Naive thymus-derived CD4-positive, alpha-beta T cell (primary cell): ENCODE measurements at regions not wholly inside any gene's neighbourhood (a gene's known extent, or its start where the extent isn't known, plus 50 kb on each side); places are given as distances from the start of the nearest gene placed in this dataset.
A peak's percentile ranks its signal among the peaks of the same experiment; 100 is the strongest.

ENCODE experiments used
- ATAC-seq: fragments of 150-1000 bp; cut with Tn5 transposase; 2 replicates; pipeline ENCODE4 v1.10.0; 2021; ENCODE audit warnings: mild to moderate bottlenecking, moderate library complexity
- CTCF ChIA-PET: fragments of 350-600 bp; sonication (Branson Sonifier 250); formaldehyde crosslinking; loops from one replicate; lab custom pipeline; 2021; ENCODE audit warnings: antibody characterized with exemption; lab: Charles Lee
- POLR2A ChIA-PET: fragments of 350-600 bp; sonication (Branson Sonifier 250); formaldehyde crosslinking; loops from one replicate; lab custom pipeline; 2021; ENCODE audit warnings: antibody characterized with exemption, inconsistent platforms; lab: Charles Lee
- DNase-seq, 9 donors: peaks; one replicate each; pipeline versions ENCODE4 v3.0.0 to v3.0.0-alpha.2; 2020 to 2022; ENCODE audit warnings: mixed read lengths in 1 of 9
- H3K27ac ChIP-seq: one replicate; pipeline ENCODE4 v1.7.0; 2013; ENCODE audit warnings: mild to moderate bottlenecking, low read depth, low read length, moderate library complexity
- H3K27me3 ChIP-seq, 2 donors: one replicate each; pipeline ENCODE4 v1.7.0; 2013; ENCODE audit warnings: low read length in 2 of 2, mild to moderate bottlenecking in 2 of 2, moderate library complexity in 2 of 2; ENCODE audit not compliant: control insufficient read depth in 2 of 2, insufficient read depth in 2 of 2
- H3K36me3 ChIP-seq, 3 experiments: 1 replicate in 2 of 3; 2 replicates in 1 of 3; pipeline ENCODE4 v1.7.0; 2013; ENCODE audit warnings: low read length in 3 of 3, mild to moderate bottlenecking in 3 of 3, moderate library complexity in 1 of 3; ENCODE audit not compliant: insufficient read depth in 3 of 3, control insufficient read depth in 2 of 3
- H3K4me1 ChIP-seq, 2 donors: one replicate each; pipeline ENCODE4 v1.7.0; 2013; ENCODE audit warnings: low read length in 2 of 2, mild to moderate bottlenecking in 2 of 2, moderate library complexity in 1 of 2; ENCODE audit not compliant: control insufficient read depth in 2 of 2, insufficient read depth in 2 of 2
- H3K4me3 ChIP-seq: 2 replicates; pipeline ENCODE4 v1.7.0; 2013; ENCODE audit warnings: mild to moderate bottlenecking, low read length
- H3K9me3 ChIP-seq, 3 experiments: 1 replicate in 2 of 3; 2 replicates in 1 of 3; pipeline ENCODE4 v1.7.0; 2013; ENCODE audit warnings: low read length in 3 of 3; ENCODE audit not compliant: control insufficient read depth in 2 of 3
- H3K27ac Mint-ChIP-seq, 9 donors: one replicate each; pipeline ENCODE4 v1.8.0; 2020 to 2022; ENCODE audit warnings: mixed read lengths in 9 of 9, mild to moderate bottlenecking in 8 of 9, moderate library complexity in 5 of 9, inconsistent platforms in 2 of 9
- H3K27me3 Mint-ChIP-seq, 5 donors: one replicate each; pipeline ENCODE4 v1.8.0; 2021 to 2022; ENCODE audit warnings: mixed read lengths in 5 of 5, mild to moderate bottlenecking in 1 of 5
- H3K36me3 Mint-ChIP-seq, 5 donors: one replicate each; pipeline ENCODE4 v1.8.0; 2020 to 2022; ENCODE audit warnings: mixed read lengths in 5 of 5, mild to moderate bottlenecking in 3 of 5, inconsistent platforms in 1 of 5
- H3K4me1 Mint-ChIP-seq, 7 donors: one replicate each; pipeline ENCODE4 v1.8.0; 2020 to 2022; ENCODE audit warnings: mixed read lengths in 7 of 7, mild to moderate bottlenecking in 3 of 7, inconsistent platforms in 1 of 7
- H3K4me3 Mint-ChIP-seq, 10 donors: one replicate each; pipeline ENCODE4 v1.8.0; 2020 to 2022; ENCODE audit warnings: mild to moderate bottlenecking in 10 of 10, mixed read lengths in 10 of 10, moderate library complexity in 6 of 10, inconsistent platforms in 2 of 10
- H3K9me3 Mint-ChIP-seq, 11 donors: one replicate each; pipeline ENCODE4 v1.8.0; 2020 to 2022; ENCODE audit warnings: mixed read lengths in 11 of 11, mild to moderate bottlenecking in 4 of 11, inconsistent platforms in 1 of 11, moderate library complexity in 1 of 11
- intact Hi-C, 2 donors: fragments of 100-400 bp; cut with micrococcal nuclease; formaldehyde crosslinking; loops; one replicate each; pipeline ENCODE4 v1.15.1; 2023

DNA sequence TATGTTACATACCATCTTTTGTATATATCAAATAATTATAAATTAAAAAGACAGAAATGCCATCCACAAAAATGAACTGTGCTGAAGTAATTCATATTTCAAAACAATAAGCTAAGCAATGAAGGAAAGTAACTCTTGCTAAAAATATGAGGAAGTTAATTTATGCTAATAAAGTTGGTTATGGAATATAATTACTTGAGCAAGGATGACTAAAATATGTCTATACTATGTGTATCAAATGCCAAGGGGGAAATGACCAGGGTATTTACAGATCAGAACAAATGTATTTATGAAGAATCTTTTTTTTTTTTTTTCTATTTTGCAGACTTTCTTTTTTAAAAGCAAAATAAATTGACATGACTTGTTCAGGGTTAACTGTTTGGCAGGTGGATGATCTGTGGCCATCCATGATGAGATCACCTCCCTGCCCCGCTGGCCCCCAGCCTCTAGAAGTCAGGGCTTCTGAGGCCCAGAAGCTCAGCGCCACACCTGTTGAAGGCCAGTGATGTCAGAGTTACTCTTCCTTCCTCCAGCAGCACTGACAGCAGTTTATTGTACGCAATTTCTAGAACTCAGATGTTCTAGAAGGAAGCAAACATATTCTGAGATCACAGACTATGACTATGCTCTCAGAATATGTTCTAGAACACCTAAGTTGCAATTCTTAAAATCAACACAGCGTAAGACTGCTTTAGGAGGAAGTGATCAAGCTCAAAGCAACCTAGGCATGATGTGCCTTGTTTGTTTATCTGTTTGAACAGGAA is 196.1 kb upstream of the KLF14 start:
- peaks cover 47 to 64% of the 10 kb centered on the region in 2 donors for H3K4me1 ChIP-seq
- H3K36me3 ChIP-seq, result peaks cover 0 to 5% (median 0%) of the 10 kb centered on the region in 3 experiments
- DNase-seq (peak in 6 of 9 donors; percentile 27 to 62 (median 40)), ATAC-seq (peak; percentile 69)
- H3K4me1 Mint-ChIP-seq, result peaks cover 68 to 98% (median 85%) of the 10 kb centered on the region in 7 donors
- peak overlapping the region in 8 of 10 donors; percentile 37 to 66 (median 51) for H3K4me3 Mint-ChIP-seq
- H3K27me3 Mint-ChIP-seq, result no peaks in the 10 kb centered on the region
- intact Hi-C loops, result loop anchor here (1.0 kb wide), 1 partner anchor 9 kb away; no protein-coding TSS in a partner anchor
- peaks cover 5 to 31% (median 17%) of the 10 kb centered on the region in 5 donors for H3K36me3 Mint-ChIP-seq
- no peaks in the 10 kb centered on the region for H3K9me3 ChIP-seq
- no peaks in the 10 kb centered on the region for H3K27me3 ChIP-seq
- POLR2A ChIA-PET, result interaction anchor here (0.5 to 2.3 kb wide), 8 partner anchors 7 to 317 kb away, joined by 3 to 12 read pairs (median 4); no protein-coding TSS in a partner anchor
- peak overlapping the region; percentile 9 for H3K27ac ChIP-seq
- peaks cover 0 to 1% (median 0%) of the 10 kb centered on the region in 11 donors for H3K9me3 Mint-ChIP-seq
- CTCF ChIA-PET, result interaction anchor here (0.6 to 0.9 kb wide), 4 partner anchors 8 to 466 kb away, joined by 3 to 5 read pairs (median 3); no protein-coding TSS in a partner anchor
- no peak overlapping the region for H3K4me3 ChIP-seq
- H3K27ac Mint-ChIP-seq, result peak overlapping the region in 8 of 9 donors; percentile 59 to 88 (median 78)

DNA sequence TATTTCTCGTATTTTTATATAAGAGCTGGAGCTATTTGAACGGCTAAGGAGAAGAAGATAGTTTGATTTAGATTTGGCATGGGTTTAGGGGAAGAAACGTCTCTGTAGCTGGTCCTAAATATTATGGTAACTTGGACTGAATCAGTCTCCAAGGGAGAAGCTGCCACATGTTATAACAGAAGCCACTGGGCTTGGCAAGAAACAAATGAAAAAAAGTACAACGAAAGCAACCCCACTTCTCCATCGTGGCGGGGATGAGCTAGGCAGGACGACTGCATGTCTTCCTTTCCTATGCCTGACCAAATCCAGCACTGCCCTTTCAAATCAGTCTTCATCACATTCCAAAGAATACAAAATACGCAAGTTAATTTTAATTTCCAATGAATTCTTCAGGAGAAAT is 196.7 kb upstream of the KLF14 start:
- Histone ChIP-seq H3K4me1 (peaks cover 48 to 60% of the 10 kb centered on the region in 2 donors), H3K36me3 (peaks cover 0 to 7% (median 0%) of the 10 kb centered on the region in 3 experiments), H3K9me3 (no peaks in the 10 kb centered on the region), H3K27ac (peak overlapping the region; percentile 9), H3K27me3 (no peaks in the 10 kb centered on the region), H3K4me3 (no peak overlapping the region)
- H3K27ac Mint-ChIP-seq, result peak overlapping the region in 8 of 9 donors; percentile 59 to 88 (median 78)
- H3K9me3 Mint-ChIP-seq, result peaks cover 0 to 1% (median 0%) of the 10 kb centered on the region in 11 donors
- H3K36me3 Mint-ChIP-seq, result peaks cover 7 to 34% (median 22%) of the 10 kb centered on the region in 5 donors
- intact Hi-C loops, result loop anchor here (1.0 kb wide), 1 partner anchor 9 kb away; no protein-coding TSS in a partner anchor
- CTCF ChIA-PET, result interaction anchor here (0.6 to 0.9 kb wide), 3 partner anchors 12 to 83 kb away, joined by 3 to 4 read pairs (median 3); no protein-coding TSS in a partner anchor
- peaks cover 68 to 98% (median 85%) of the 10 kb centered on the region in 7 donors for H3K4me1 Mint-ChIP-seq
- POLR2A ChIA-PET, result interaction anchor here (0.5 to 2.3 kb wide), 4 partner anchors 9 to 316 kb away, joined by 3 to 12 read pairs (median 4); no protein-coding TSS in a partner anchor
- H3K4me3 Mint-ChIP-seq, result peak overlapping the region in 7 of 10 donors; percentile 42 to 66 (median 51)
- H3K27me3 Mint-ChIP-seq, result no peaks in the 10 kb centered on the region
- DNase-seq, result no peak
- ATAC-seq, result no peak

DNA sequence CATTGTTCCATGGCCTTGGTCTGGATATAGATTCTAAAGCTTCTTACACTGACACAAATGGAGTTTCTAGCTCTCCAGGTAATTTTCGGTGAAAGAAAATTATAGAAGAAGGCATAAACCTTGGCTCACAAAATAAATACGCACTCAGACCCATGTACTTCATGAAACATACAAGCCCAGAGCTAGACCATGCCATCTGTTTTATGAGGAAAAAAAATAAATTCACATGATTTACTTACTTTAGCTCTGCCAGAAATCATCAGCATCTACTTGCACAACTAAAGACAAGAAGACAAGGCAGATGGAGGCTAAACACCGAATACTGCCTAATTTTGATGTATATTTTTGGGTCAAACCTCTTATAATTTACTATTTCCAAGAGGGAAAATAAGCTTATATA is 197.4 kb upstream of the KLF14 start:
- peak overlapping the region in 1 of 10 donors; percentile 9 for H3K4me3 Mint-ChIP-seq
- Histone ChIP-seq H3K27ac (no peak overlapping the region), H3K4me3 (no peak overlapping the region), H3K9me3 (no peaks in the 10 kb centered on the region), H3K27me3 (no peaks in the 10 kb centered on the region), H3K4me1 (peaks cover 48 to 54% of the 10 kb centered on the region in 2 donors), H3K36me3 (peaks cover 0 to 11% (median 0%) of the 10 kb centered on the region in 3 experiments)
- CTCF ChIA-PET, result interaction anchor here (0.6 to 0.9 kb wide), 2 partner anchors 29 to 34 kb away, joined by 3 to 4 read pairs; no protein-coding TSS in a partner anchor
- H3K27me3 Mint-ChIP-seq, result no peaks in the 10 kb centered on the region
- H3K36me3 Mint-ChIP-seq, result peaks cover 8 to 32% (median 22%) of the 10 kb centered on the region in 5 donors
- H3K27ac Mint-ChIP-seq, result peak overlapping the region in 7 of 9 donors; percentile 14 to 84 (median 68)
- POLR2A ChIA-PET, result interaction anchor here (0.7 to 2.3 kb wide), 3 partner anchors 9 to 30 kb away, joined by 3 to 12 read pairs (median 3); no protein-coding TSS in a partner anchor
- peaks cover 0 to 1% (median 0%) of the 10 kb centered on the region in 11 donors for H3K9me3 Mint-ChIP-seq
- intact Hi-C loops, result no loop called here
- peaks cover 65 to 98% (median 85%) of the 10 kb centered on the region in 7 donors for H3K4me1 Mint-ChIP-seq
- no peak for ATAC-seq
- no peak for DNase-seq

DNA sequence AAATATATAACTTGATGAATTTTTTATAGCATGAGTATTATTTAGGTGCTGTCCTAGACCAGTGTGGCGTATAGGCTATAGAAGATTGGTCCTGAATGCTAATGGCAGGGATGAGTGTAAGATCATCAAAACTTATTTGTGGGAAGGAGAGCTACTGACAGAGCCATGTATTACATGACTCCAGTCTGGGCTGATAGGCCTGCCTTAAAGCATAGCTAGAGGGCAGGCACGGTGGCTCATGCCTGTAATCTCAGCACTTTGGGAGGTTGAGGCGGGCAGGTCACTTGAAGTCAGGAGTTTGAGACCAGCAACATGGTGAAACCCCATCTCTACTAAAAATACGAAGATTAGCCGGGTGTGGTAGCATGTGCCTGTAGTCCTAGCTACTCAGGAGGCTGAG is 198.1 kb upstream of the KLF14 start:
- H3K27me3 Mint-ChIP-seq, result no peaks in the 10 kb centered on the region
- Histone ChIP-seq H3K9me3 (no peaks in the 10 kb centered on the region), H3K27me3 (no peaks in the 10 kb centered on the region), H3K27ac (no peak overlapping the region), H3K4me3 (no peak overlapping the region), H3K36me3 (peaks cover 0 to 11% (median 0%) of the 10 kb centered on the region in 3 experiments), H3K4me1 (peaks cover 49 to 53% of the 10 kb centered on the region in 2 donors)
- peaks cover 67 to 98% (median 86%) of the 10 kb centered on the region in 7 donors for H3K4me1 Mint-ChIP-seq
- H3K9me3 Mint-ChIP-seq, result peaks cover 0 to 1% (median 0%) of the 10 kb centered on the region in 11 donors
- DNase-seq (no peak), ATAC-seq (no peak)
- CTCF ChIA-PET, result interaction anchor here (0.9 kb wide), 1 partner anchor 35 kb away, joined by 3 read pairs; no protein-coding TSS in a partner anchor
- peaks cover 8 to 30% (median 25%) of the 10 kb centered on the region in 5 donors for H3K36me3 Mint-ChIP-seq
- peak overlapping the region in 2 of 10 donors; percentile 14 to 28 for H3K4me3 Mint-ChIP-seq
- peak overlapping the region in 7 of 9 donors; percentile 19 to 71 (median 67) for H3K27ac Mint-ChIP-seq
- POLR2A ChIA-PET, result interaction anchor here (0.7 to 2.3 kb wide), 3 partner anchors 8 to 29 kb away, joined by 3 to 12 read pairs (median 3); no protein-coding TSS in a partner anchor
- intact Hi-C loops, result no loop called here

DNA sequence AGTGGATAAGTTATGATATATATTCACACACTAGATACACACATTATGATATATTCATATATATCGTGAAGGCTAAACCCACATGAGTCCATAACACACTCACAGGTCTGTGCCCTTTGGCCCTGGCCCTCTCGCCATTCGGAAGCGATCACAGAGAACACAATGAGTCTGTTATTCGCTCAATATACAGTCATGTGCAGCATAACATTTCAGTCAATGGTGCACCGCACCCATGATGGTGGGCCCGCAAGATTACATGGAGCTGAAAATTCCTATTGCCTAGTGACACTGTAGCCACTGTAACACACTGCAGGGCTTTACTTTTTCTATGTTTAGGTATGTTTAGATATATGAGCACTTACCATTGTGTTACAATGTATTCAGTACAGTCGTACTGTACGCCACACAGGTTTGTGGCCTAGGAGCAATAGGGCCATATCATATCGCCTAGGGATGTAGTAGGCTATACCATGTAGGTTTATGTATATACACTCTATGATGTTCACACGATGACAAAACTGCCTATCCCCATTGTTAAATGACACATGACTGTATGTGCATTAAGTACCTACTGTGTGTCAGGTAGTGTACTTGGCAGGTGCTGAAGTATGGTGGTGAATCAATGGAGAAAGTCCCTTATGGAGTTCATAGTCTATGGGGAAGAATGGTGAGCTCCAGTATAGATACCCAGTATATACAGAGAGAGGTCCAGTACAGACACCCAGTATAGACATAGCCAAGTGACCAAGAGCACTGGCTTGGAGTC is 198.8 kb upstream of the KLF14 start:
- Mint-ChIP-seq H3K4me1 (peaks cover 60 to 95% (median 82%) of the 10 kb centered on the region in 7 donors), H3K27me3 (no peaks in the 10 kb centered on the region), H3K9me3 (no peaks in the 10 kb centered on the region), H3K36me3 (peaks cover 3 to 28% (median 21%) of the 10 kb centered on the region in 5 donors), H3K27ac (peak overlapping the region in 4 of 9 donors; percentile 39 to 68 (median 48)), H3K4me3 (no peak overlapping the region)
- Histone ChIP-seq H3K27me3 (no peaks in the 10 kb centered on the region), H3K27ac (no peak overlapping the region), H3K9me3 (no peaks in the 10 kb centered on the region), H3K4me1 (peaks cover 53% of the 10 kb centered on the region in 2 donors), H3K36me3 (peaks cover 0 to 6% (median 0%) of the 10 kb centered on the region in 3 experiments), H3K4me3 (no peak overlapping the region)
- intact Hi-C loops, result no loop called here
- ATAC-seq (no peak), DNase-seq (no peak)
- ChIA-PET CTCF (no interaction called here), POLR2A (interaction anchor here (0.9 kb wide), 1 partner anchor 22 kb away, joined by 3 read pairs; no protein-coding TSS in a partner anchor)
